AG09319 (cell line): ENCODE measurements at regions not wholly inside any gene's neighbourhood (a gene's known extent, or its start where the extent isn't known, plus 50 kb on each side); places are given as distances from the start of the nearest gene placed in this dataset.
"Not testable (repeated sequence)": the region's sequence is repeated elsewhere in the genome, so short reads cannot be mapped to it uniquely, and the experiment has no call there.

Source experiments
- DNase-seq: peaks from one replicate; pipeline ENCODE4 v3.0.0-alpha.2; 2010; ENCODE audit warnings: low read depth; ENCODE audit errors: extremely low read depth
- TF ChIP-seq, protein P1 (sequence below): IDR thresholded peaks from 2 replicates; pipeline ENCODE4 v1.5.1; 2011; ENCODE audit warnings: low read depth, mild to moderate bottlenecking, inconsistent platforms, low read length, moderate library complexity

DNA sequence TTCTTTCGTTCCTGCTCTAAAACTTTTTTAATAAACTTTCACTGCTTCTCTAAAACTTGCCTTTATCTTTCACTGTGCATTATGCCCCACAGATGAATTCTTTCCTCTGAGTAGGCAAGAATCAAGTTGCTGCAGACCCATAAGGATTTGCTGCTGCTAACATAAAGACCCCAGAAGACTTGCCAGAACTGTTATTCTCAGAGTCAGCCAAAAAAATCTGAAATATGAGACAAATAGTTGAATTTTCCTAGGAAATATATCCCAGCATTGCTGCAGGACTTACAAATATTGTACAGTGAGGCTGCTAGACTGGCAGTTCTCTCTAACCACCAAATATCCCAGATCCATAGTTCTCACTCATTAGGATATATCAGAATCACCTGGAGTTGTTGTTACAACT is 349.1 kb upstream of the FLRT2 start:
- DNase-seq = no peak
- TF ChIP-seq, protein P1, sequence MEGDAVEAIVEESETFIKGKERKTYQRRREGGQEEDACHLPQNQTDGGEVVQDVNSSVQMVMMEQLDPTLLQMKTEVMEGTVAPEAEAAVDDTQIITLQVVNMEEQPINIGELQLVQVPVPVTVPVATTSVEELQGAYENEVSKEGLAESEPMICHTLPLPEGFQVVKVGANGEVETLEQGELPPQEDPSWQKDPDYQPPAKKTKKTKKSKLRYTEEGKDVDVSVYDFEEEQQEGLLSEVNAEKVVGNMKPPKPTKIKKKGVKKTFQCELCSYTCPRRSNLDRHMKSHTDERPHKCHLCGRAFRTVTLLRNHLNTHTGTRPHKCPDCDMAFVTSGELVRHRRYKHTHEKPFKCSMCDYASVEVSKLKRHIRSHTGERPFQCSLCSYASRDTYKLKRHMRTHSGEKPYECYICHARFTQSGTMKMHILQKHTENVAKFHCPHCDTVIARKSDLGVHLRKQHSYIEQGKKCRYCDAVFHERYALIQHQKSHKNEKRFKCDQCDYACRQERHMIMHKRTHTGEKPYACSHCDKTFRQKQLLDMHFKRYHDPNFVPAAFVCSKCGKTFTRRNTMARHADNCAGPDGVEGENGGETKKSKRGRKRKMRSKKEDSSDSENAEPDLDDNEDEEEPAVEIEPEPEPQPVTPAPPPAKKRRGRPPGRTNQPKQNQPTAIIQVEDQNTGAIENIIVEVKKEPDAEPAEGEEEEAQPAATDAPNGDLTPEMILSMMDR = no peak

DNA sequence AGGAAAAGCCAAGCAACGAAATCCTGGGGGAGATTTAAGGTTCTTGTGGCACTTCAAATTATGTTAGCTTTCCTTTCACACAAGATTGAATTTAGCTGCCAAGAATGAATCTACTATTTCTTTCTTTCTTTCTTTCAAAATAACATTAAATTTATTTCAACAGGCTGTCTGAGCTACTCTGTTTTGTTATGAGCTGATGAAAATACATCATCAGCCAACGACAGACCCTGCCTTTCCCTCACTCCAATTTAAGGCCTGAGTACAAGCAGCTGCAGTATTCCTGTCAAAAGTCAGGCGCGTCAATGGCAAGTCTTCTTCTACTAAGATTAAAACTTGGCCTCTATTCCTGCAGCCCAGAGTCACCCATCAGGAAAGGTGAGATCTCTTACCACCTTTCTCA is 347.7 kb upstream of the FLRT2 start:
- TF ChIP-seq, protein P1 = no peak
- DNase-seq = no peak

DNA sequence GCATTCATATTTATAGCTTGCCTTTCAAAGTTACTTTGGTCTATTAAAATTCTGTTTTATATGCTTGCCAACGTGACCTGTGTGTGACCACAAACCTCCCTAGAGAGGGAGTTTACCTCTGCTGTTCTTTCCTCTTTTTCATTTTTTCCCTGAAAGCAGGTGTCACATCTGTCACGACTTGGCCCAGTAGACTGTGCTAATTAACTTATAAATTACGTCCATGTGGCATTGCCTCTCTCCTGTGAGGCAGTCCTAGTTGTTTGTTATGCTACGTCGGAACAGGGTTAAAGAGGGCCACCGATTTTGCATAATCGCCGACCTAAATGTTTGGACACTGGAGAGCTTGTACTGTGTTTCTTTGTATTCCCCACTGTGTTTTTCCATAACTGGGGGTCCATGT is 343.9 kb upstream of the FLRT2 start:
- no peak for DNase-seq
- TF ChIP-seq, protein P1 = no peak

DNA sequence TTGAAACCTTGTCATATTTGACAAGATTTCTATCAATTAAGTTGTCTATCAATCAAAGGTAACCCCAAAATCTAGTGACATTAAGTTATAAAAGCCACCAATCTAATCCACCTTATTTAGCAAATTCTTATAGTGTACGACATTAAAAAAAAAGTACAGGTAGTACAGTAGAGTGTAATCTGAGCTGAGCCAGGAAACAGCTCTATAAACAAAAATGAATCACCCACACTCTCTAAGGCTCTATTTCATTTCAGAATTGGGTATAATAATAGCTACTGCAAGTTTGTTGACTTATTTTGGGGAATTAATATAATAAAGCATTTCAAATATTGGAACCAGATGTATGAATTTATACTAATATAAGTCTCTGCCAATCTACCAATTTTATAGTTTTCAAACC is 342.4 kb upstream of the FLRT2 start:
- TF ChIP-seq, protein P1 = no peak
- no peak for DNase-seq

DNA sequence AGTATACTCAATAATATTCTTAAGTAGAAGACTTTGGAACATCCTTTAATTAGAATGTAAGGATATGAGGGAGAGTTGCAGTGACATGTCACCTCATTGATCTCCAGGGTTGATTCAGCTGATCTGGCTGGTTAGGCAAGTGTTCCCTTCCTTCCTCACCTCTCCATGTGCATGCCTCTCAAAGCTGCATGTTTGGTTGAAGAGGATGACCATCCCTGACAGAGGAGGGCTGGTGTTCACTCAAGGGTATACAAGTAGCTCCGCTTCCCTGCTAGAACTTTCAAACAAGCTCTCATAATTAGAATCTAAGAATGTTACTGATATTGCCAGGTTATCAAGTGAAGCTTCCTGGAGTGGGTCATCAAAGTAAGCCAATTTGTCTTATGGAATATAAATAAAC is 341.1 kb upstream of the FLRT2 start:
- TF ChIP-seq, protein P1 = no peak
- no peak for DNase-seq

DNA sequence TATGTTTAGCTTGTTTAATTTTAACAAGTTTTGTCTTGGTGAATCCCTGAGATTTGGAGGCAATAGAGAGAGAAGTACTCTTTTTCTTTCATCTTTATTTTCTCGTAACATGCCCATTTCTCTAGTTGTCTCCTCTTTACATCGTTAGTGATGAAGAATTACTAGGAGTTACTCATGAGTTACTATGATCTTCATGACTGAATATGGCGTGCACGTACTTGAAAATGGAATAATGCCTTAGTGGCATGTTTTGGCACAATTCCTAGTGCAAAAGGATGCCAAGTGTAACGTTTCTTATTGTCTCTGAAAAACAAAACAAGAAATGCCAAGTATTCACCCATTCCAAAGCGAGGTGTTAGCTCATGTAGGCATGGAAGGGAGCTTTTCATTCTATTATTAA is 340.7 kb upstream of the FLRT2 start:
- DNase-seq = not testable (repeated sequence)

DNA sequence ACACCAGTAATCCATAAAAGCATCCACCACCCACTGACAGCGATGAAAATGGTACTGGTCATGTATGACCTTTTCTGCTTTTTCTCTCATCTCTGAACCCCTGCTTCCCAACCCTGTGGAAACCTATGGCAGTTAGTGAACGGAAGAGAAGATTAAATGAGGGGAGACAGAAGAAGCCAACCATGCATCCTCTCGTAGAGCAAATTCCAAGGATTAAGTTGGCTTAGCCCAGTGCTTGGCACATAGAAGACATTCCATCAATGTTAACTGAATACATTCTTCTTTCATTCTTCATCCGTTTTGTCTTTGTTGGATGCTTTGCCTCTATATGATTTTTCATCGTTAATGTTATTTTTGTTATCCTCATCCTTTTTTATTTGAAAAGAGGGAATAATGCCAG is 339.7 kb upstream of the FLRT2 start:
- DNase-seq = no peak
- TF ChIP-seq, protein P1 = no peak

DNA sequence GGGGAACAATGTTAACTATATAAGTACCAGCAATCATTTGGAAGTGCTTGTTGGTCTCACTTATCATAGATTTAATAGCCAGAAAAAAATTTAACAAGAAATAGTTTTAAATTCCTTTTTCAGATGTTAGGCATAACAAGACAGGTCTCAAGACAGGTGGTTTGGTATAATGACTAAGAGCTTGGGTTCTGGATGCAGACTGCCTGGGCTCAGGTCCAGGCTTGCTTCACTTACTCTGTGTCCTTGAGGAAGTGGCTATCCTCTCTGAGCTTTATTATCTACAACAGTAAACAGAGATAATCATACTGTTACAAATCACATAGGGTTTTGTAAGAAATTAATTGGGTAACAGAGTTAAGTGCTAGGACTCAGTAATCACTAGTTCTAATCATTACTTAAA is 338.0 kb upstream of the FLRT2 start:
- TF ChIP-seq, protein P1 = no peak

More for the DNA sequence above, 338.0 kb upstream of the FLRT2 start:
- no peak for DNase-seq
